HG03060 (cell line): ENCODE measurements at regions not wholly inside any gene's neighbourhood (a gene's known extent, or its start where the extent isn't known, plus 50 kb on each side); places are given as distances from the start of the nearest gene placed in this dataset.

Experiments used
- ATAC-seq: cut with Tn5 transposase; IDR thresholded peaks from one replicate; pipeline ENCODE4 v1.9.1; 2021; ENCODE audit warnings: low read depth, moderate number of reproducible peaks; ENCODE audit not compliant: unreplicated experiment

DNA sequence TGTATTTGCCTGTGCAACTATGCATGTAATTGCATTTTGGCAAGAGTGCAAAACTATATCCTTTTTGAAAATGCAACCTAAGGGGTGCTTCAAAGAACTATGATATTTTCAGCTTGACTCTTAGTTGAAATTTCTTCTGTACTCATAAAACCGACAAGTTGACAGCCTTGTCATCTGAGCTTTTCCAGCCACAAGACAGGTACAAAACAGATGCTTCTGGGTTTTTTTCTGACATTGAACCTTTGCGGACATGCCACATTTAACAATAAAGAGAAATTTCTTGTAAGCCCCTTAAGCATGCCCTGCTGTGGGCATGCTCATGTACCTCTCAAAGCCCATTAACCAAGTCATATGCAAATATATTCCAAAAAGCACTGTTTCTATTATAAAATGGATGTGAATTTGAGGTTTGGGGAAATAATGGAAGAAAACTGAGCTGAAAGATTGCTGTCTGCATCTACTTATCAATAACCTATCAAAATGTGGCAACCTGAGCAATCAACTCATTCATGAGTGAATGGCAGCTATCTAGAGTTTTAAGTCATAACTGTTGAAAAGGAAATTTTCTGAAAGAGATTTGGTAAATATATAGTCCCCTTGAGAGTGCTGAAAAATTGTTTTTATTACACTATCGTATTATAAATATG, 1117.0 kb upstream of the LRRTM3 start:
- ATAC-seq, result no peak

DNA sequence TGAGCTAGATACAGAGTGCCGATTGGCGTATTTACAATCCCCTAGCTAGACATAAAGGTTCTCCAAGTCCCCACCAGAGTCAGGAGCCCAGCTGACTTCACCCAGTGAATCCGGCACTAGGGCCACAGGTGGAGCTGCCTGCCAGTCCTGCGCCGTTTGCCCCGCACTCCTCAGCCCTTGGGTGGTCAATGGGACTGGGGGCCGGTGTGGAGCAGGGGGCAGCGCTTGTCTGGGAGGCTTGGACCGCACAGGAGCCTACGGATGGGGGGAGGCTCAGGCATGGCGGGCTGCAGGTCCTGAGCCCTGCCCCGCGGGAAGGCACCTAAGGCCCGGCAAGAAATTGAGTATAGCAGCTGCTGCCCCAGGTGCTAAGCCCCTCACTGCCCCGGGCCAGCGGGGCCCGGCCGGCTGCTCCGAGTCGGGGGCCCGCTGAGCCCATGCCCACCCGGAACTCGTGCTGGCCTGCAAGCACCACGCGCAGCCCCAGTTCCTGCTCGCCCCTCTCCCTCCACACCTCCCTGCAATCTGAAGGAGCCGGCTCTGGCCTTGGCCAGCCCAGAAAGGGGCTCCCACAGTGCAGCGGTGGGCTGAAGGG, 1113.8 kb upstream of the LRRTM3 start:
- ATAC-seq, result no peak

GRCh38 chr10:65816536-65816935, 1109.3 kb upstream of the LRRTM3 start:
- ATAC-seq, result no peak

- ATAC-seq, result no peak
Observed at GRCh38 chr10:65818990-65819389, 1106.8 kb upstream of the LRRTM3 start.

GRCh38 chr10:65827359-65827758, 1098.5 kb upstream of the LRRTM3 start:
- no peak for ATAC-seq

DNA sequence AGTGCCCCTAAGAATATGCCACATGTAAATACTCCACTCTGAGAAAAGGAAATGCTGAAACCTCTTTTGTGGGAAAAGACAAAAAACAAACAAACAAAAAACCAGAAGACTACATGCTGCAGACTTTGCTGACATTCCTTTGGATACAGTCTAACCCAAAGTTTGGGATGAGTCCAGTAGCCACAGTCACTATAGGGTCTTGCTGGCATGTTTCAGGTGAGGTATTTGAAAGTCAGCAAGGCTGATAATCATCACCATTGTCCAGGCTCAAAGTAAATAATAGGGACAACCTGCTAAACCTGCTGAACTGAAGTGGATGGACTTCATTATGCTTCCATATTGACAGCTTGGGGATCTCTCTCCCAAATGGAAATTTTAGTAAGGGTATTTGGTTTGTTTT, 1087.0 kb upstream of the LRRTM3 start:
- ATAC-seq, result no peak

DNA sequence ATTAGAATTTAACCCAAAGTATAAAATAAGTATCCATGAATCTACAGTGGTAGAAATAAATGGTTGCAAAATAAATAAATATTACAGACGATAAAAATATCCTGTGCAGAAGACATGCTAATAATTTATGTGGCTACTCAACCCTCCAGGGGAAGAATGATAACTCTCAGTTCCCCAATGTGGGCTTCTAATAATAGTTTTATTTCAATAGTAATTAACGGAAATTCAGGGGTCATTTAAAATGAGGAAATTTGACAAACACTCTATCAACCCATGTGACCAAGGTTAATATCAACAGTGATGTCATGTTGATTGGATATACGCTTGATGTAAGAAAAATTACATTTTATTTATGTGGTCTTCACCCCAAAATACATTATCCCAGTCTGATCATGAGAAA, 1082.6 kb upstream of the LRRTM3 start:
- ATAC-seq, result no peak

DNA sequence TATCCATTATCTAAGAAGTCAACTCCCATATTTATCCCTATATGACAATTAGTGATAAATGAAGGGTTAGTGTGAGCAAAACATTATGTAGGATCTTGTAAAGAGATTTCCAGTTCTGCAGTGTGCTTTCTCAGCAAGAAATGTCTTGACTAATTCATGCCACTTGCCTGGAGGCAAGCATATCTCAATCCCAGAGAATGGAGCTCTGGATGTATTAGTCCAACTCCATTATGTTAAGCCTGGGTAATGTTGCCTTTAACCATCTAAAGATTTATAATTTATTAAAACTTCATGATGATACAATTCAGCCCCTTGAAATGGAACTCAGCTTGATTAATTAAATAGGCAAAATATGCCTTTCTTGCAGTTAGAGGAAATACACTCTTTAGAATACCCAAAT, 1079.9 kb upstream of the LRRTM3 start:
- ATAC-seq, result no peak

GRCh38 chr10:65846541-65846940, 1079.3 kb upstream of the LRRTM3 start:
- ATAC-seq, result no peak

DNA sequence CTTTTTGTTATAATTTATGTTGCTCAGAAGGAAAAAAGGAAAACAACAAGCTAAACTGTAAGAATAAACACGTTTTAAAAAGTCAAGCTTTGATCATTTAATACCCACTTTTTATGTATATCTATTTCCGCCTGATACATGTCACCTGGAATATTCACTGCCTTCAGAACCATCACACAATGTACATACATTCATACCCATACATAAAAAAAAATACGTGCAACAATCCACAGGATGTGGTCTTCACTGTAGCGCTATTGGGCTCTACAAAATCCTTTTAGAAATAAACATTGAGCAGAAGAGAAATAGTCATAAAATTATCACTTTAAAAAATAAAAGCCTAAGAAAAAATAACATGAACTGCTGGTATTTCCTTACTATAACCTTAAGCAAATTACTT, 1078.9 kb upstream of the LRRTM3 start:
- ATAC-seq, result no peak

- no peak for ATAC-seq
Observed at GRCh38 chr10:65847436-65848230, 1078.2 kb upstream of the LRRTM3 start.

- ATAC-seq, result no peak
Observed at GRCh38 chr10:65858841-65859240, 1067.0 kb upstream of the LRRTM3 start.

- ATAC-seq, result peak; percentile 88
Observed at GRCh38 chr10:65861249-65861648, 1064.6 kb upstream of the LRRTM3 start.
